HG02938 (cell line): ENCODE measurements at regions not wholly inside any gene's neighbourhood (a gene's known extent, or its start where the extent isn't known, plus 50 kb on each side); places are given as distances from the start of the nearest gene placed in this dataset.

Experiments
- ATAC-seq: cut with Tn5 transposase; IDR thresholded peaks from one replicate; pipeline ENCODE4 v1.9.1; 2021; ENCODE audit warnings: mild to moderate bottlenecking, moderate library complexity; ENCODE audit not compliant: unreplicated experiment

DNA sequence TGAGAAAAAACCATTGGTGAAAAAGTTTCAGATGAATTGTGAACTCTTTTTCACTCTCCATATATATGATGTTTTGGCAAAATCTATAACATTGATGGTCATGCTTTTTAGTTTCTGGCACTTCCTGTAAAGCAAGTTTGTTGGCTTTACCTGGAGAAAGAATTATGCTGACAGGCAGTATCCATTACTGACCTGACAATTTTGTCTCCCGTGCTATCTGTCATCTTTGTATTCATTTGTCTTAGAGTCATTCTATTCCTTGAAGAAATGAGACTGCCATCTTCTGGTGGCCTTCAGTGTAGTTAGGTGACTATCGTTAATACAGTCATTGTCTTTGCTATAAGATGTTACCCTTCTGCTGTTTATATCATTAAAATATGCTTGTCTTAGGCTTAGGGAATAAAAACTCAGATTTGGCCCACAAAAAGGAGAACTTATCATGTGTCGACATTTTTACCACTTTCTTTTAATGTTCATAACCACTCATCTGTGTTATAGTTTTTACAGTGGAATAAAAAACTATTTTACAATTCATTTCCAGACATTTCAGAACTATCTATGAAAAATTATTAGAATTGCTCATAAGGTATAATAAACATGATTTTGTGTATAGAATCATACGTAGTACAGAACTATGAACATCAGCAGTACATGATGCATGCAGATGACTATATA is 707.0 kb downstream of the EPM2A start:
- ATAC-seq: peak; percentile 75

DNA sequence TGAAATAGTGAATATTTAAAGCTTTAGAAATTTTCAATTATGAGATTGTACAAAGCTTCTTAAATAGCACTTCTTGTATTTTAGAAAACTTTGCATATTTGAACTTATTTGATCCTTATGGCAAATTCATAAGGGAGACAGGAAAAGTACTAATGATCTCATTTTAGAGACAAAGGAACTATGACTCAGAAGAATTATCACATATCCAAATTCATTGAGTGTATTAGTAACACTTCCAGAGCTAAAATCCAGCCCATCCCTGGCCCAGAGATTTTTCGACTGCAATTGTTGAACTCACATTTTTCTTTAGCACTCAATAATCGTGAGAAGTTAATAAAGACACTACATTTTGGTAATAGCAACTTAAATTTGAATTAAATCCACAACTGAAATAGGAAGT is 704.3 kb downstream of the EPM2A start:
- no peak for ATAC-seq

DNA sequence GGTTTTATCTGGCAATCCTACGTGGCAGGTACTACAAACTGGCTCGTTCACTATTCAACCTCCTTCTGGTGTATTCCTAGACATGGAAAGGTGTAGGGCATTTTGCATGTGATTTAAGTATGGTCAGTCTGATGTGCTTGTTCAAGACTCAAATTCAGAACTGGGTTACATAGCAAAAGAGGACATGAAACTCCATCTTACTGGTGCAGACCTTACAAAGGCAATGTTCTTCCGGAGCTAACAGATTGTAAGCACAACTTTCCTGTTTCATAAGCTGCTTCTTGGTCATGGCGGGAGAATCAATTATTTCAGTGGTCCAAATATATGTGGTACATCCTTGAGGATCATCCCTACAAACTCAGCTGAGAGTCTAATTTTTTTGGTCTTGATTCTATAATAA is 703.4 kb downstream of the EPM2A start:
- no peak for ATAC-seq

DNA sequence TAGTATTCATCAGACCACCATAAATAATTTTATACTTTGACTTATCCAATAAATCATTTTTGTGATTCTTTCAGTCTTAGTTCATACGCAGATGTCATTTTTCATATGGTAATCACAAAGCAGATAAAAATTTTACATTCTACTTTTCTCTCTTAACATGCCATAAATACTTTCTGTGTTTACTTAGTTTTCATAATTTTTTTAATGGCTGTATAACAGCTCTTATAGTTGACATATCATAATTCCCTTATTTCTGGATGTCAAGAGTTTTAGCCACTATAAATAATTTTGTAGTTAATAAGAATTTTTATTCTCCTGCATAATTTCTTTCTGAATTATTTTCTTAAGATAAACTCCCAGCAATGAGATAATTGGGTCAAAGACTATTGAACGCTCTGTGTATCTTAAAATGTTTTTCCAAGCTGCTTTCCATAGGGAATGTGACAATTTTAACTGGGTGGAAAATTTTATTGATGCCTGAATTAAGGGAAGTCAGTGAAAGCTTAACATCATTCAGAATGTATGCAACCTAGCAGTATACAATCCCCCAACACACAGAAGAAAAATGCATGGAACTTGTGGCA is 702.7 kb downstream of the EPM2A start:
- no peak for ATAC-seq

DNA sequence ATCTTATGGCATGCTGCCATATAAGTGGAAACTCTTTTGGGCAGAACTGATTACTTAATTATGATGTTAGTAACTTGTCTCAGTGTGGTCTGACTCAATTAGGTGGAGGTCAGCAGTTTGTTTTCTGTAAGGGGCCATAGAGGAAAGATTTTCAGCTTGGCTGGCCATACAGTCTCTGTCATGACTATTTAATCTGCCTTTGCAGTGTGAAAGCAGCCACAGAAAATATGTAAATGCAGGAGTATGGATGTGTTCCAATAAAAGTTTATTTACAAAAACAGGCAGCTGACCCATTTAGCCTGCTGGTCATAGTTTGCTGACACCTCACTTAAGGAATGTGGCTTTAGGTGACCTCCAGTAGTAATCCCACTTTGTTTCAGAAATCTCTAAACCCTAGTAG is 700.7 kb downstream of the EPM2A start:
- no peak for ATAC-seq

DNA sequence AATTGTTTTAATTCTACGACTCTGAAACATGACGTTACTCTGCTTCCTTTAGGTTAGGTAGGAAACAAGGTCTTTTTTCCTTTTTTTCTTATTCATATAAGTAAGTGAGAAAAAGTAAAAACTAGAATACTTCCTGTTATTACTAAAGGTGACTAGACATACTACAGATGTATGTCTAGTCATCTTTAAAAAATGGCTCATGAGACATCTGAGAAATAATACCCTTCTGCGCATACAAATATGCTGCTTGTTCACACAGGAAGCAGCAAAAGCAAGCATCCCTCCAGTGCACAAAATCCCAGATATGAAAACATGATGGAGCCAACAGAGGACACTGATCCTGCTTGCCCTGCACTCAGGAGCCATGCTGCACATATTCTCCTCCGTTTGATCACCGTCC is 699.1 kb downstream of the EPM2A start:
- no peak for ATAC-seq

DNA sequence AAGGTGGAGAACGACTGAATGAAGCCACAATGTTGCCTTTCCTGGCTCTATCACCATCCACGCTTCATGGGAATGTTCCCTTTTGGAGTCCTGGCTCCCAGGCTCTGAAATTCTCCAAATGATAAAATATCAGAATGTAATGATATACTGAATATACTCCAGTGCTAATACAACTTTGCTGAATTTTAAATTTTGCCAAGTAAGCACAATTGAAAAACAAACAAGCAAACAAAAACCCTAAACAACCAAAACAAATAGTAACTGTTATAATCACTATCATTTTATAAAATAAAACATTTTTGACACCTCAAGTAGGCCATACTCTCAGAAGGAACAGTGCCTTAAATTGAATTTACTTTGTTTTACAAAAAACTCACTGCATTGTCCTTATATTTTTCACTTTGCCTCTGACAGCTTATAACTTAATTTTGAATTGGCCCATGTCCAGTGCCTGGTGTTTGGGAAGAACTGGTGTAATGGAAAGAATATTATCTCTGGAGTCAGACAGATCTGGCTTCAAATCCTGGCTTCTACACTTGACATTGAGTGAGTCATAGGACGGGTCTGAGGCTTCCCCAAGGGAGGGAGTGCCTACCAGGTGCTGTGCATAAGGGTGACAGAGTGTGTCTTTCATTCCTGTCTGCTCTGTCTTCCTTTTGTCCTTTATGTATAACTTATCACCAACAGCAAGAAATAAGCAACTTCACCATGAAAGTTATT is 698.3 kb downstream of the EPM2A start:
- no peak for ATAC-seq

DNA sequence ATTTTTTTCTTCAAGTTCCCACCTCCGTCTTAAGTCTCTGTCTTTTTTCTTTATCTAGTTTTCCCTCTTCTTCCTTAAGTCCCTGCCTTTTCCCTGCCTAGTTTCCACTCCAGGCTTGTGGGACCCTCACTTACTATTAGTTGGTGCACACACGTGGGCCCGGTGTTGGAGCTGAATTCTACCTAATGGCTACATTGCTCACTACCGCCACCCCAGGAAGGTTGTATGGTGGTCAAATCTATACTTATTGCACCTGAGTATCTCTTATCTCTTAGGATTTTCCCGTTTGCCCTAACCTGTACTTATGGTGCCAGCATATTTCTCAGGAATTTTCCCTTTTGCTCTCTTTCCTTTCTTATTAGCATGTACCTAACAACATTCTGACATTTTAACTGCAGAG is 692.8 kb downstream of the EPM2A start:
- no peak for ATAC-seq

DNA sequence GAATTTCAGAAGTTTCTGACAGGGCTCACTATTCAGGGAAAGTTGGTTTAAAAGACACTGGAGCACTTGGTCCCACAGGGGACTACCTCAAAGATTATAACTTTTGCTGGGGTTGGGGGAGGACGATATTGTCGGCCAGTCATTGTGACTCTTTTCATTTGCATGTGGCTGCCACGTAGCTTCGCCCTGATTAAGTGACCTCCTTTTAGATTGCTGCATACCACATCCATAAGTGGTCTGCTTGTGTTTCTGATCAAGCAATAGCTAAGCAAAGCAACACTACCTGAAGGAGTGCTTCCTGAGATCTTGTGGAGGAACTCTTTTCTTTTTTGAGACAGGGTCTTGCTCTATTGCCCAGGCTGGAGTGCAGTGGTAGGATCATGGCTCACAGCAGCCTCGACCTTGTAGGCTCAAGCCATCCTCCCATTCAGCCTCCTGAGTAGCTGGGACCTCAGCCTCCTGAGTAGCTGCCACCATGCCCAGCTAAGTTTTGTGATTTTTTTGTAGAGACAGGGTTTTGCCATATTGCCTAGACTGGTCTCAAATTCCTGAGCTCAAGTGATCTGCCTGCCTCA is 691.3 kb downstream of the EPM2A start:
- no peak for ATAC-seq

DNA sequence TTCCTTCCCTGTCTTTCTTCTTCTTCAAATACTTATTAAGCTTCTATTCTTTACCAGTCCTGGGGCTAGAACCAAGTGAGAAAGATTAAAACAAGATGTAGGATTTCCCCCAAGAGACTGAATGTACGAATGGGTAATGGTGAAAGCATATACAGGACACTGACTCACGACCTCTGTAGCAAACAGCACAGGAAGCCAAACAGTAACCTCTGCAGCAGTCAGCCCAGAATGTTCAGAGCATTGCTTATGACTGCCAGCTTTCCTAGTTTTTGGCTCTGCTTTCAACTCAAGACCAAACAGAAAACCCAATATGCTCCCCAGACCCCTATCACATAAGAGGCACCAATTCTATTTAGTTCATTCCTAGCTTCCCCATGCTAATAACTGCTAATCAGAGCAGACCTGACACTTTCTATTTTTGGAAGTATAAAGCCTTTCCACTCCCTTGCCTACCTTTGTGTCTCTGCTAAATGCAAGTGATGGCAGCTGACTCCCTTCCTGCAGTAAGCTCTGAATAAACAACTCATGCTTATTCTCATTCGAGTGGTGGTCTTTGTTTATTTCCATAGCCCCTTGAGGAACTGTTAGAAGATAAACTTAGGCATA is 690.6 kb downstream of the EPM2A start:
- no peak for ATAC-seq

DNA sequence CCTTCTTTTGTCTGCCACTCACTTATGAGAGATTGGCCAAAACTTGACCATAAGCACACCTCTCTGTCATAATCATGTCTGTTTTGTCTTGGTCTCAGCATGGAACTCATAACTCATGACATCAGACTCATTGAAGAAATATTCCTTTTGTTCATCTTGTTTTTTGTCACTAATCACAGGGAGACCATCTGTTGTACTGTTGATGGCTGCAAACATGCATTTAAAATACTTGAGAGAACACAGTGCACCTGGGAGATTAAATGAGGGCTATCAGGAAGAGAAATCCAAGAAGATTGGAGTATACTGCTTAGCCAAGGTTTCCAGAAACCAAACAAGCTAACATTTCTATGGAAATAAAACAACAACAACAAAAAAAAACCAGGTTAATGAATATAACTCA is 689.7 kb downstream of the EPM2A start:
- no peak for ATAC-seq

DNA sequence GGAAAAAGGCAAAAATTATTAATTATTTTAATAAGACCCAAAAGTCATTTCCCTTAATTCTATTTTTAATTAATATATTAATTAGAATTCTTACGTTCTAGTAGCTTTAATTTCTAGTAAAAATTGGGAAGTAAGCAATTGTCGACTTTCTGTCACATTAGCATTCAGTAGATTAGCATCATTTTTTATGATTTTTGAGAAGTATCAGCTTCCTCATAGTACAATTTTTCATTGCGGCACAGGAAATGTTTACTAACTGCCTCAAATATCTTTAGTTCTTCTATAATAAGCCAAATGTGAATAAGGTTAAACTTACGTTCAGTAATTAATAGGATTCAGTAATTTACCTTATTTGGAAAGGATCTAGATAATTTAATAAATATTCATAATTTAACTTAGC is 687.4 kb downstream of the EPM2A start:
- ATAC-seq: no peak

DNA sequence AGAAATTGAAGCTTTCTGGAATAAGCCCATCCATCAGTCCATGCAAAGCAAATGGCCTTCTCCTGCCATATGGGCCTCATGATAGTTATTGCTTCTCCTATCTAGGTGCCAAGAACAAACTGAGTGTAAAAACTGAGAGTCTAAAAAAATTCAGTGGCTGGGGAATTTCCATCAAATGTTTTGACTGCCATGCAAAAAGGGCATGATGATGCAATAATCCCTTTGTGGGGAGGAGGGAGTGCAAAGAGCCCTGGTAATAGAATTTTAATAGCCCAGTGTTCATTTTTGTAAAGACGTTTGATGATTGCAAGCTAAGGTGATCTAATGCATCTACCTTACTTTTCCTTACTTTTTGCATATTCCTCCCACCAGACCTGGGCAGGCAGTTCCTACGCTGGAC is 683.7 kb downstream of the EPM2A start:
- no peak for ATAC-seq

DNA sequence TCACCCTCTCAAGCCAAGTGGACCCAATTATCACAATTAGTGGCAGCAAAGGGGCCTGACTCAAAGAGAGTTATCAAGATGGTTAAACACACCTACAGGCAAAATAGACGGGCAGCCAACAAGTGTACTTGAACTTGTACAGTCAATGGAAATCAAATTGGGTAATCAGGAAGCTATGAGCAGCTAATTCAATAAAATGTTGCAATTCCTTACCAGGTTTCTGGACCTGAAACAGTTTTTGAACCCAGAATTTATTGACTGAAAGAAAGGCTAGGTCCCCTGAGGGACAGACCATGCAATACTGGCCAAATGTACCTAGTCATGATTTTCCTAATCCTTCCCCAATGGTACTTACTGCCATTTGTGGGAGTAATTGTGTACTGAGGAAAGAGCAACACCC is 679.8 kb downstream of the EPM2A start:
- ATAC-seq: no peak

DNA sequence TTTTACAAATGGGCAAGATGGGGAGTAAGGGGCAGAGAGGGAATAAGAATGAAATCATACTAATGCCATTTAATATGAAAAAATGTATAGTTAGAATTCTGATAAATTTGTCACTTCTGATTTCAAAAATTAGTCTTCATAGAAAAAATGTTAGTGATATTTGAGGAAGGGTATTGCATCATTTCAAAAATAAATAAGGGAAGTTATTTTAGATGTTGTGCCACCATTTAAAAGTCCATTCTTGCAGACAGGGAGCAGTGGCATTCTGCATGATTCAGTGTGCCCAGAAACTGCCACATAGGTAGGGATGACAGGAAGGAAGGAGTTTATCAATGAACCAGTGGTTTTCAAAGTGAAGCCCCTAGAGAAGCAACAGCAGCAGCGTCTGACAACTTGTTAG is 674.6 kb downstream of the EPM2A start:
- no peak for ATAC-seq

DNA sequence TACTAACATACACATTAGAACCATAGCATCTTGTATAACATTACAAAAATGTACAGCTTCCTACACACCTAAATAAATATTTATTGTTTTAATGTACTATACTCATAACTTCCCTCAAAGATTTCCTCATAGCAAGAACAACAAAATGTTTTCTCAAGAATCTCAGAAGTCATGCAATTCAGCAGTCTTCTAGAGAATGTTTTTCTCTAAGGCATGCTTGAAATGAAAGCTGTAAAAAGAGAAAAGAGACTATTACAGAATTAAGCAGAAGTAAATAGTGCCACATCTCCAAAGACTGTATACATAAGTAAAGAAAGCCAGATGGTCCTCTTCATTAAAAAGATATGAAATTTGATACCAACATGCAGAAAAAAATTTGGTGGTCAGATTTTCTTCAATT is 672.2 kb downstream of the EPM2A start:
- ATAC-seq: no peak

DNA sequence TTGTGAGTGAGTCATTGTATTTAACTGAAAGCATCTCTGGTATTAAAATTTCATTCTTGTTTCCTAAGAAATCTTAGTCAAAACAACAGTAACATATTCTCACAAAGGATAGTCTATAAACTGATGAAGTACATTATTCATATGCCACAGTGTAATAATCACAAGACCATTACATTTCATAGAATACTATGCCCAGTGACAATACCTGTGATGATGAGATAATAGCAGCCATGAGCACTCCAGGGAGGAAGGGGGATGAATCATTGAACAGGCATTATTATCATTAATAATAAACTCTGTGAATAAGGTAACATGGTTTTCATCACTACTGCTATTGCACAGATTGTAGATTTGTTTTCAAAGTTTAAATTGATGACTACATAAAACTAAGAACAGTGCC is 667.9 kb downstream of the EPM2A start:
- no peak for ATAC-seq

DNA sequence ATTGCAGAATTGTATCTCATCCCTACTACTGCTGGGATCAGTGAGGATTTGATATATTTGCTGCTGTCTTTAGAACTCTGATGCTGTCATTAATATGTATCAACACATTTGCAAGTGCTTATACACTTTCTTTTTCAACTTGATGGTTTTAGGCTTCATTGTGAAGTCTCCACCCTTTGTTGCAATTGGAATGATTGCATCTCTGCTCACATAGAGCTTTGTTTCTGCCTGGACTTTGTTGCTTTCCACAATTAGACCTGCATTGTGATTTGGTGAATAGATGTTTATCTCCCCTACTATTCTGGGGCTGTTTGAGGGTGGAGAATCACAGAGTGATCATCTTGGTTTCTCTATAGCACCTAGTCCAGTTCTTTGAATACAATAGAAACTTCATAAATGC is 666.7 kb downstream of the EPM2A start:
- ATAC-seq: no peak

DNA sequence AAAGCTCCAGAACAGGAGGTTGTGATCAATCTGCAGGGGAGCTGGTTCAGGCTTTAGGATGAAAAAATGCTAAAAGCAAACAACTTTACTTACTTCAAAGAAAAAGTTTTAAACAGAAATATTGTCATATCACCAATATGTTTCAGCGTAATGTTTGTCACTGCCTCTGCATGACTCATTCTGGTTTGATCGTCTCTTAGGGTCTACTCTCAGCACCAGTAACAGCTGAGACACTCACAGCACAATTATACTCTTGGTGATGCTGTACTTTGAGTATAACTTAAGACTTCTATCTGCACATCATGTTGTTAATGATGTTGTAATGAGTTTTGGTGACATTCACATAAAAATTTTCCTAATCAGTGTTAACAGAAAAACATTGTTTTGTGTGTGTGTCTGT is 665.4 kb downstream of the EPM2A start:
- ATAC-seq: no peak

DNA sequence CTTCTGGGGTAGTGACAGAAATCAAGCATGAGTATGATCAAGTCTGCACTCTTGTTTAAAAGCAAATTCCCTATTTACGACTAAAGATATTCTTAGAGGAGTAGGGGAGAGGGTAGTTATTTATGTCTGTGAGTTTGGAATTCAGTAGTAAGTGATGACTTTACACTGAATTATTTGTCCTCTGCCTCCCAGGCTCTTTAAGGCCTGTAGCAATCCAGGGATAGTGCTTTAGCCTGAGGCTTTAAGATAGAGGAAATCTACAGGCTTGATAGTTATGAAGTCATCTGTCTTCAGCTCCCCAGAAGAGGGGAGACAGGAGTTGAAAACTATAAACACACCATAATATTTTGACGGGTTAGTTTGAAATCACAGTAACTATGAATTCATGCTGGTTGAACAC is 664.5 kb downstream of the EPM2A start:
- ATAC-seq: no peak

DNA sequence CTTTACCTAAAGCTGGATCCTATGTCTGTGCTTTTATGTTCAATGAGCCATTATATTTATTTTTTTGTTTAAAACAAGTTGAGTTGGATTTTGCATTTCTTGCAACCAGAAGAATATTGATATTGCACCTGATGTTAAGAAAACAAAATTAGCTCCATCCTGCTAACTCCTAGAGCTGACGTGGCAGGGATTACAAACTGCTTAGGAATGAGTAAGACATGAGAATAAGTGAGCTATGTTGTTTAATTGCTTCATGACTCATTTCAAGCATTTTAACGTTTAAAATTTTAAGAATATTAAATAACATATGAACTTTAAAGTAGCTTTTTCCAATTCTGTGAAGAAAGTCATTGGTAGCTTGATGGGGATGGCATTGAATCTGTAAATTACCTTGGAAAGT is 663.5 kb downstream of the EPM2A start:
- ATAC-seq: no peak

DNA sequence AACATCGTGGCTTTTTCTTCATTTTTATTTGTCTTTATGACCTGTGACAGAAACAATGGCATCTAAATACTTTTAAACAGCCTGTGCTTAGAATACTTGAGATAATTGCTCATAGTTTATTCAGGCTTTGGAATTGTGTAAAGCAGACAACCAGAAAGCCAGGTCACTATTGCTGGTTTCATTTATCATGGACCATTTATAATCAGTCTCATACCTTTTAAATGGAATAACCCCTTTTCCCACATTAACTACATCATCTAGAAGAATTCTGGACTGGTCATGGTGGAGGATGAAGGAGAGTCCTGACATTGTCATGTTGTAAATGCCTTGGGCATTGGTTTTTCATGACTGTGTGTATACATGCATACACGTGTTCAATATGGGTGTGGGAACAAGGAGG is 661.5 kb downstream of the EPM2A start:
- no peak for ATAC-seq
